ENCODE measurements at regions not wholly inside any gene's neighbourhood (a gene's known extent, or its start where the extent isn't known, plus 50 kb on each side); places are given as distances from the start of the nearest gene placed in this dataset.

- Mint-ChIP-seq H3K4me1 (no peaks in the 10 kb centered on the region), H3K27me3 (ENCODE audit: insufficient read depth, low read depth) (peaks cover 3% of the 10 kb centered on the region), H3K27ac (no peak overlapping the region), H3K4me3 (no peak overlapping the region), H3K36me3 (peaks cover 8% of the 10 kb centered on the region), H3K9me3 (peaks cover 38% of the 10 kb centered on the region)
- Histone ChIP-seq H3K4me2 (no peak overlapping the region), H3K36me3 (no peaks in the 10 kb centered on the region), H2AFZ (replicated peaks) (no peak overlapping the region), H3K4me1 (no peaks in the 10 kb centered on the region), H3K4me3 (no peak overlapping the region), H3K27me3 (no peaks in the 10 kb centered on the region), H4K20me1 (ENCODE audit: low read depth) (no peaks in the 10 kb centered on the region), H3K9ac (no peak overlapping the region), H3K9me3 (ENCODE audit: low read depth) (no peaks in the 10 kb centered on the region), H3F3A (ENCODE audit: low read depth) (peaks cover 3% of the 10 kb centered on the region), H3K27ac (no peak overlapping the region), H3K79me2 (ENCODE audit: low read depth) (no peaks in the 10 kb centered on the region)
- DNase-seq (ENCODE audit: low spot score), result no peak
- TF ChIP-seq CTCF (IDR thresholded peaks at IDR 0.05) (no peak), EZH2 (IDR thresholded peaks at IDR 0.05) (no peak), EZH2phosphoT487 (IDR thresholded peaks at IDR 0.05) (no peak)
Measured at GRCh38 chr13:74850893-74851292, 631.1 kb downstream of the TBC1D4 start.

GRCh38 chr13:74847966-74848365 lies 634.0 kb downstream of the TBC1D4 start:
- peaks cover 3% of the 10 kb centered on the region for H3F3A ChIP-seq (ENCODE audit: low read depth)
- Mint-ChIP-seq H3K27ac (no peak overlapping the region), H3K27me3 (ENCODE audit: insufficient read depth, low read depth) (no peaks in the 10 kb centered on the region), H3K4me1 (no peaks in the 10 kb centered on the region), H3K36me3 (peaks cover 6% of the 10 kb centered on the region), H3K4me3 (no peak overlapping the region), H3K9me3 (peaks cover 20% of the 10 kb centered on the region)
- no peaks in the 10 kb centered on the region for H3K36me3 ChIP-seq
- no peak overlapping the region for H3K27ac ChIP-seq
- H3K4me3 ChIP-seq, result no peak overlapping the region
- no peaks in the 10 kb centered on the region for H3K4me1 ChIP-seq
- H2AFZ ChIP-seq (replicated peaks), result no peak overlapping the region
- no peak overlapping the region for H3K9ac ChIP-seq
- H3K79me2 ChIP-seq (ENCODE audit: low read depth), result no peaks in the 10 kb centered on the region
- no peak for TF ChIP-seq EZH2phosphoT487 (IDR thresholded peaks at IDR 0.05)
- TF ChIP-seq CTCF (IDR thresholded peaks at IDR 0.05), result no peak
- TF ChIP-seq EZH2 (IDR thresholded peaks at IDR 0.05), result no peak
- H3K4me2 ChIP-seq, result no peak overlapping the region
- H4K20me1 ChIP-seq (ENCODE audit: low read depth), result no peaks in the 10 kb centered on the region
- no peak for DNase-seq (ENCODE audit: low spot score)
- H3K27me3 ChIP-seq, result no peaks in the 10 kb centered on the region
- no peaks in the 10 kb centered on the region for H3K9me3 ChIP-seq (ENCODE audit: low read depth)

GRCh38 chr13:74845806-74846205 lies 636.2 kb downstream of the TBC1D4 start:
- TF ChIP-seq EZH2phosphoT487 (IDR thresholded peaks at IDR 0.05) (no peak), CTCF (IDR thresholded peaks at IDR 0.05) (no peak), EZH2 (IDR thresholded peaks at IDR 0.05) (no peak)
- Histone ChIP-seq H3K36me3 (no peaks in the 10 kb centered on the region), H3K9ac (no peak overlapping the region), H3K27ac (no peak overlapping the region), H2AFZ (replicated peaks) (no peak overlapping the region), H3K27me3 (no peaks in the 10 kb centered on the region), H3K4me2 (no peak overlapping the region), H3K9me3 (ENCODE audit: low read depth) (no peaks in the 10 kb centered on the region), H3F3A (ENCODE audit: low read depth) (peaks cover 3% of the 10 kb centered on the region), H4K20me1 (ENCODE audit: low read depth) (no peaks in the 10 kb centered on the region), H3K4me1 (no peaks in the 10 kb centered on the region), H3K4me3 (no peak overlapping the region), H3K79me2 (ENCODE audit: low read depth) (no peaks in the 10 kb centered on the region)
- Mint-ChIP-seq H3K27me3 (ENCODE audit: insufficient read depth, low read depth) (no peaks in the 10 kb centered on the region), H3K4me3 (no peak overlapping the region), H3K36me3 (peaks cover 6% of the 10 kb centered on the region), H3K9me3 (peaks cover 20% of the 10 kb centered on the region), H3K4me1 (no peaks in the 10 kb centered on the region), H3K27ac (no peak overlapping the region)
- no peak for DNase-seq (ENCODE audit: low spot score)

Measured in neural progenitor cell (in vitro differentiated cells).